ENCODE measurements at regions not wholly inside any gene's neighbourhood (a gene's known extent, or its start where the extent isn't known, plus 50 kb on each side); places are given as distances from the start of the nearest gene placed in this dataset.
"Not testable (repeated sequence)": the region's sequence is repeated elsewhere in the genome, so short reads cannot be mapped to it uniquely, and the experiment has no call there.

DNA sequence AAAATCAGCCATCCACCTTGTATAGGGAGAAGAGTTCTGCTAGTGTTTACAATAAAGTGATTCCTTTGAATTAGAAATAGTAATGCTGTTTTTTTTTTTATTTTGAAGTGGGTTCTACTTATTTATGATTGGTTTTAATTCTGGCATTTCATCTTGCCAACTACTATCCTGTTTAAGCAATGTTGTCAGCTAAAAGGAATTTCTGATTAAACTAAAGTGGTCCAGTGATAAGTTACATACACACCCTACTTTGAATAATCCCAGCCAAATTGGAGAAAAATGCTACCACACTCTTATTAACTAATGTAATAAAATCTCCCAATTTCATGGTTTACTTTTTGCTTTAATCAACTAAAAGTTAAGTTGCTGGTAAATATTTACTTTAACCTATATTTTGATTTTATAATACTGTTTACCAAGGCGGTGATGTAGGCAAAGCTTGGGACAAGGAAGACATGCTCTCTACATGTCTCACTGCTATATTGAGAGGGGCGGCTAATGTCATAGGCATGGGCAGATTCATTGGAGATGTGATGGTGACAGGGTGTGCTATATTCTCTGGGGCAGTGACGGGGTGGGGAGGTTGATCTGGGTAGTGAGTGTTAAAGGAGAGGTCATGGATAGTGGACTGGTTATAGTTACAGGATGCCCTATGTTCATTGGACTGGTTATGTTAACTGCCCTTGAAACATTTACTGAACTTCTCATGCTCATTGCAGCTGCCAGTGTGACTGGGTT, 85.8 kb upstream of the PLAAT1 start:
- not testable (repeated sequence) for H3K4me3 ChIP-seq (ENCODE audit: low read length); H3K9ac ChIP-seq (ENCODE audit: low read depth, low read length); H3K36me3 ChIP-seq (ENCODE audit: insufficient read depth, low read length); H3K27me3 ChIP-seq (ENCODE audit: insufficient read depth, low read length); H3K4me1 ChIP-seq (ENCODE audit: insufficient read depth, low read length); H3K27ac ChIP-seq (ENCODE audit: low read depth, low read length); H3K9me3 ChIP-seq (ENCODE audit: insufficient read depth, low read depth, low read length)
- WGBS: 93% methylated on average over 3 of the region's 3 CpGs

DNA sequence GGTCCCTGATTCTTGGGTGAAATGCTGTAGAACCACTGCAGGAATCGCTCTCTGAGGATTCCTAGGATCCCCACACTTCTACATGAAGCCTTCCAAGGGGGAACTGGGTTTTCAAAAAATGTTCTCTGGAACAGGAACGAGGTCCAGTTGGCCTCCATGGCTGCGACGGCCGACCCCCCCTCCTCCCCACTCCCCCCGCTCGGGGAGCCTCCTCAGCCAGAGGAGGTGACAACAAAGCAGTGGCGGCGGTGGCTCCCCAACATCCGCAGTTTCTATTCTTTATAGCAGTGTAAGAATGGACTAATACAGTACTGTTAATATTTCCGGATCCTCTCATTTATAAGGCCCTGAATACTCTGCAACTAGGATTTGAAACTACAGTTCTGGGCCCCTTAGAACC, 84.0 kb upstream of the PLAAT1 start:
- 83% methylated on average over 11 of the region's 11 CpGs for WGBS
- Histone ChIP-seq H3K9me3 (ENCODE audit: insufficient read depth, low read depth, low read length) (no peaks in the 10 kb centered on the region), H3K27me3 (ENCODE audit: insufficient read depth, low read length) (no peaks in the 10 kb centered on the region), H3K4me1 (ENCODE audit: insufficient read depth, low read length) (no peaks in the 10 kb centered on the region), H3K4me3 (ENCODE audit: low read length) (no peak overlapping the region), H3K9ac (ENCODE audit: low read depth, low read length) (no peak overlapping the region), H3K36me3 (ENCODE audit: insufficient read depth, low read length) (no peaks in the 10 kb centered on the region), H3K27ac (ENCODE audit: low read depth, low read length) (no peak overlapping the region)

DNA sequence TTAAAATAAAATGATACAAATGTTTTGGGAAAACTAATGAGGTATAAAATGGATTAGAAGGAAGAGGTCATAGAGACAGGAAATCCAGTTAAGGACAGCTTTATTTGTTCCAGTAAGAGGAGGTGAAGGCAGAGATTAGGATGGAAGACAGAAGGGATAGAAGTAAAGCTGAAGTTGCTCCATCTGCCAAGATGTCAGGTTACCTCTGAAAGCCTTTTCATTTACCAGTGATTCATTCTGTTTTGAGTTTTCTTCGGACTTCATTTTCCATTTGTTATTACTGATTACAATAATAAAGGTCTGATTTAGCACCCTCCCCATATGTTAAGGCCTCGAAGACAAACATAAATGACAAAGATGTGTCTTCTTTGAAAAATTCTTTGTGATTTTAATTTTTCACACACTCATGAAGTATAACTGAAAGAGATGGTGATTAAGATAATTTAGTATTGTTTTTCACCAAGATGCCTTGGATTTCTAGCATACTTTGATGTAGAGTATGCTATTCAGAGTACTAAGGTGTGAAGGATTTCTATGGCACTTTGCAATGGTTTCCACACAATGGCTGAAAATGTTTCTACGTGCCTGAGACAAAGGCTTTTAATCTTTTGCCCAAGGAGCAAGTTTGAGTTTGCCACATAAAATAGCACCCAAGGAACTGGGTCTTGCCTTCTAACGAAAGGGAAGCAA, 75.4 kb upstream of the PLAAT1 start:
- Histone ChIP-seq H3K4me3 (ENCODE audit: low read length) (no peak overlapping the region), H3K27ac (ENCODE audit: low read depth, low read length) (no peak overlapping the region), H3K36me3 (ENCODE audit: insufficient read depth, low read length) (no peaks in the 10 kb centered on the region), H3K27me3 (ENCODE audit: insufficient read depth, low read length) (no peaks in the 10 kb centered on the region), H3K4me1 (ENCODE audit: insufficient read depth, low read length) (no peaks in the 10 kb centered on the region), H3K9me3 (ENCODE audit: insufficient read depth, low read depth, low read length) (no peaks in the 10 kb centered on the region), H3K9ac (ENCODE audit: low read depth, low read length) (no peak overlapping the region)
- WGBS: no CpG with 5 or more reads among the region's 4 CpGs

DNA sequence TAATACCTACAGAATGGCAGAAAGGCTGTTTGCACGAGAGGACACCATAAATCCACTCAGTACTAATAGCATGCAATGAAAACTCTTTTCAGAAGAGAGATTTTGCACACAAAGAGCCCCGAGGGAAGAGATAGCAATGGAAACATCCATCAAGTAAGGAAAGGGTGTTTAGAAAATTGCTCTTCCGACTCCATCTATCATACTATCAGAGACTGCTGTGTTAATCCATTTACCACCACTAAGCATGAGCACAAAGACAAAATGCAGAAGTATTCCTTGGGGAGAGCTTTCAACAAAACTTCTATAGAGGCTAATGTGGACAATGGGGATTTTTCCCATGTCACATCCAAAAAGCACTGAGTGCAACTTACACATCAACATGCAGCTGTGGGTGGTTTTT, 72.1 kb upstream of the PLAAT1 start:
- no peak overlapping the region for H3K9ac ChIP-seq (ENCODE audit: low read depth, low read length)
- no peaks in the 10 kb centered on the region for H3K36me3 ChIP-seq (ENCODE audit: insufficient read depth, low read length)
- peaks cover 7% of the 10 kb centered on the region; the same call in 1 of the 2 replicates for H3K9me3 ChIP-seq (ENCODE audit: insufficient read depth, low read depth, low read length)
- H3K4me1 ChIP-seq (ENCODE audit: insufficient read depth, low read length): no peaks in the 10 kb centered on the region
- no peak overlapping the region for H3K27ac ChIP-seq (ENCODE audit: low read depth, low read length)
- H3K27me3 ChIP-seq (ENCODE audit: insufficient read depth, low read length): no peaks in the 10 kb centered on the region
- no peak overlapping the region for H3K4me3 ChIP-seq (ENCODE audit: low read length)
- 100% methylated on average over 3 of the region's 3 CpGs for WGBS

DNA sequence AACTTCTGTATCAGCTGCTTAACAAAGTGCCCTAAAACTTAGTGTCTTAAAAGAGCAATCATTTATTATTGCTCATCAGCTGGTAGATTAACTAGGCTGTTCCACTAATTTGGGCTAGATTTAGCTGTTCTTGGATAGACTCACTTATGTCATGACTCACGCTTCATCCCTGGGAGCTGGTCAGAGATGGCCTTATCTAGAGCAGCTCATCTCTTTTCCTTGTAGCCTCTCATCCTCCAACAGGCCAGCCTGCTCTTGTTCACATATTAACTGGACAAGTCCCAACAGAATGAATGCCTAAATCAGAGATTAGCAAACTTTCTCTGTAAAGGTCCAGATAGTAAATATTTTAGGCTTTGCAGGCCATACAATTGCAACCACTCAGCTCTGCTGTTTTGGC, 66.9 kb upstream of the PLAAT1 start:
- Histone ChIP-seq H3K27ac (ENCODE audit: low read depth, low read length) (no peak overlapping the region), H3K4me1 (ENCODE audit: insufficient read depth, low read length) (no peaks in the 10 kb centered on the region), H3K27me3 (ENCODE audit: insufficient read depth, low read length) (no peaks in the 10 kb centered on the region), H3K36me3 (ENCODE audit: insufficient read depth, low read length) (no peaks in the 10 kb centered on the region), H3K9me3 (ENCODE audit: insufficient read depth, low read depth, low read length) (peaks cover 7% of the 10 kb centered on the region; the same call in 1 of the 2 replicates), H3K4me3 (ENCODE audit: low read length) (no peak overlapping the region), H3K9ac (ENCODE audit: low read depth, low read length) (no peak overlapping the region)
- 100% methylated on average over 1 of the region's 1 CpG for WGBS

DNA sequence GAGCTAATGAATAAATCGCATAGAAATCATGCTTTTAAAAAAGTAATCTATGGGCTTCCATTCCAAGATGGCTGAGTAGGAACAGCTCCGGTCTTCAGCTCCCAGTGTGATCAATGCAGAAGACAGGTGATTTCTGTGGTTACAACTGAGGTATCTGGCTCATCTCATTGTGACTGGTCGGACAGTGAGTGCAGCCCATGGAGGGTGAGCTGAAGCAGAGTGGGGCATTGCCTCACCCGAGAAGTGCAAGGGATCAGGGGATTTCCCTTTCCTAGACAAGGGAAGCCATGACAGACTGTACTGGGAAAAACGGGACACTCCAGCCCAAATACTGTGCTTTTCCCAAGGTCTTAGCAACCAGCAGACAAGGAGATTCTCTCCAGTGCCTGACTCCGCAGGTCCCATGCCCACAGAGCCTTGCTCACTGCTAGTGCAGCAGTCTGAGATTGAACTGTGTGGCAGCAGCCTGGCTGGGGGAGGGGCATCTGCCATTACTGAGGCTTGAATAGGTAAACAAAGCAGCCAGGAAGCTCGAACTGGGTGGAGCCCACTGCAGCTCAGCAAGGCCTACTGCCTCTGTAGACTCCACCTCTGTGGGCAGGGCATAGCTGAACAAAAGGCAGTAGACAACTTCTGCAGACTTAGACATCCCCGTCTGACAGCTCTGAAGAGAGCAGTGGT, 61.5 kb upstream of the PLAAT1 start:
- not testable (repeated sequence) for H3K27ac ChIP-seq (ENCODE audit: low read depth, low read length); H3K9me3 ChIP-seq (ENCODE audit: insufficient read depth, low read depth, low read length); H3K36me3 ChIP-seq (ENCODE audit: insufficient read depth, low read length); H3K4me3 ChIP-seq (ENCODE audit: low read length); H3K27me3 ChIP-seq (ENCODE audit: insufficient read depth, low read length); H3K9ac ChIP-seq (ENCODE audit: low read depth, low read length); H3K4me1 ChIP-seq (ENCODE audit: insufficient read depth, low read length)
- 90% methylated on average over 8 of the region's 8 CpGs for WGBS

DNA sequence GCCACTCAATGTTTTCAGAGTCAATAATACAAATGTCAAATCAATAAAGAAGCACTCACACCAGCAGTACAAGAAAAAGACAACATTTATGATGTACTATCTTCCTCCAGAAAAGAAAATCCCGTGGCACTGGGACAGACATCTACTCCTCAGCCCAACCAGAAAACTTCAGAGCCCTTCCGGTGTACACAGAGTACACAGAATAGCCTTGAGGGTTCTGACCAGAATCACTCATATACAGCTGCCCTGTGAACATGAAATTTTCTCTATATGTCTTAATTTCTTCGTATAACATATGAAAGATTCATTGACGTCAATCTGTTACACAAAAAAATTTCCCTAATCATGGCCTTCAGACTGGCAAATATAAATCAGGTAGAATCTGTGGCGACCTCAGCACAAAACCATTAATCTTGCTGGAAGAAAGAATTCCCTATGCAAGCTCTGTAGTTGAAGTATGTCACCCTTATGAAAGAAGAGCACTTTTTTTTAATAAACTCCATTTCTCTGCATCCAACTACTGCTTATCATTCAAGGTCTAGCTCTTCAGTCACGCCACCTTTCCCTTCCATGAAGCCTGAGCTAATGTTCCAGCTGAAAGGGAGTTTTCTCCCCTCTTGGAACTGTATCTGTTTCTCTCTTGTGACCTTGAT, 53.8 kb upstream of the PLAAT1 start:
- no peak overlapping the region for H3K9ac ChIP-seq (ENCODE audit: low read depth, low read length)
- H3K27ac ChIP-seq (ENCODE audit: low read depth, low read length): no peak overlapping the region
- H3K4me3 ChIP-seq (ENCODE audit: low read length): no peak overlapping the region
- no peaks in the 10 kb centered on the region for H3K27me3 ChIP-seq (ENCODE audit: insufficient read depth, low read length)
- H3K36me3 ChIP-seq (ENCODE audit: insufficient read depth, low read length): no peaks in the 10 kb centered on the region
- no peaks in the 10 kb centered on the region for H3K4me1 ChIP-seq (ENCODE audit: insufficient read depth, low read length)
- 90% methylated on average over 6 of the region's 6 CpGs for WGBS
- no peaks in the 10 kb centered on the region for H3K9me3 ChIP-seq (ENCODE audit: insufficient read depth, low read depth, low read length)

DNA sequence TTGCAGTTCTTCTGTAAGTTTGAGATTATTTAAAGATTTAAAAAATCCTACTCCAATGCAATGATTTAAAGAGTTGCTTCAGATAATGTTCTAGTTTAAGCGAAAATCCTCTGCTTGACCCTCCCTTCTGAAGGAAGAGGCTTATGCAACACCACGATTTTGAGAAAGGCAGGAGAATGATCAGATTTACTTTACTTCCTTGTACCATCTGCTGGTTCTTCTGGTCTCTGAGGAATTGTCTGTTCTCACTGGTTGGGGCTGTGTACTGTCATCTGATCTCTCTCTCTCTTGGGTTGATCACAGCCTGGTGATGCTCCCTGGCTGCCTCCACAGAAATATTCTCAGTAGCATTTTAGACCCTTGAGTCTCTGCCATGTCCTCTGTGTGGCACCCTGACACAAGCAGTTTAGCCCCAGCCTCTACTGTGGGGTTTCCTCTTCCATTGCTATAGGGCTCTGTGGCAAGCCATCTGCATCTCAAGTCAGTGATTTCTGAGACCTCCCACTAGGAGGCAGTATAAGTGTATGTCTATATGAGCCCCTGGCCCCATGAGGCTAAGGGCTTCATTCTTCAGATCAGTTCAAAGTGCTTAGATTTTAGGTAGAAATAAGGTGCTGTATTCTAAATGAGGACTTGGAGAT, 50.8 kb upstream of the PLAAT1 start:
- no peak overlapping the region for H3K4me3 ChIP-seq (ENCODE audit: low read length)
- 74% methylated on average over 2 of the region's 2 CpGs for WGBS

More for the DNA sequence above, 50.8 kb upstream of the PLAAT1 start:
- no peak overlapping the region for H3K9ac ChIP-seq (ENCODE audit: low read depth, low read length)
- H3K27me3 ChIP-seq (ENCODE audit: insufficient read depth, low read length): no peaks in the 10 kb centered on the region
- H3K27ac ChIP-seq (ENCODE audit: low read depth, low read length): no peak overlapping the region
- H3K9me3 ChIP-seq (ENCODE audit: insufficient read depth, low read depth, low read length): no peaks in the 10 kb centered on the region
- H3K4me1 ChIP-seq (ENCODE audit: insufficient read depth, low read length): no peaks in the 10 kb centered on the region
- H3K36me3 ChIP-seq (ENCODE audit: insufficient read depth, low read length): no peaks in the 10 kb centered on the region

Data from HUES64 (cell line).